Hepatocyte (in vitro differentiated cells): ENCODE measurements at regions not wholly inside any gene's neighbourhood (a gene's known extent, or its start where the extent isn't known, plus 50 kb on each side); places are given as distances from the start of the nearest gene placed in this dataset.

Source experiments
- CTCF ChIP-seq: fragments of 200-600 bp; sonication (generic); IDR thresholded peaks from 2 replicates; pipeline ENCODE4 v1.5.1; 2016; ENCODE audit warnings: antibody characterized with exemption, mild to moderate bottlenecking; ENCODE audit not compliant: poor library complexity
- EZH2phosphoT487 ChIP-seq: fragments of 200-600 bp; sonication (generic); IDR thresholded peaks from one replicate; pipeline ENCODE4 v1.6.1; 2018; ENCODE audit warnings: antibody characterized with exemption, mild to moderate bottlenecking, low read depth, moderate library complexity; ENCODE audit not compliant: unreplicated experiment, severe bottlenecking

GRCh38 chr14:101474563-101475455, 86.5 kb upstream of the DIO3 start:
- TF ChIP-seq CTCF (no peak), EZH2phosphoT487 (no peak)
